H4 (cell line): ENCODE measurements at regions not wholly inside any gene's neighbourhood (a gene's known extent, or its start where the extent isn't known, plus 50 kb on each side); places are given as distances from the start of the nearest gene placed in this dataset.

ENCODE experiments used
- DNase-seq: peaks from one replicate; pipeline ENCODE4 v3.0.0-alpha.2; 2015; ENCODE audit warnings: low spot score

GRCh38 chr13:72453161-72453560 lies 274.3 kb downstream of the MZT1 start:
- DNase-seq: no peak

- no peak for DNase-seq
Observed at GRCh38 chr13:72448082-72448481, 279.3 kb downstream of the MZT1 start.

- no peak for DNase-seq
Observed at GRCh38 chr13:72444999-72445398, 282.4 kb downstream of the MZT1 start.

- no peak for DNase-seq
Observed at GRCh38 chr13:72437458-72437857, 290.0 kb downstream of the MZT1 start.

GRCh38 chr13:72435251-72435650 lies 292.2 kb downstream of the MZT1 start:
- no peak for DNase-seq

GRCh38 chr13:72431981-72432682 lies 295.3 kb downstream of the MZT1 start:
- no peak for DNase-seq

- DNase-seq: no peak
Observed at GRCh38 chr13:72430923-72431322, 296.5 kb downstream of the MZT1 start.

GRCh38 chr13:72427757-72428528 lies 299.5 kb downstream of the MZT1 start:
- DNase-seq: no peak

- no peak for DNase-seq
Observed at GRCh38 chr13:72424059-72424458, 303.4 kb downstream of the MZT1 start.

- no peak for DNase-seq
Observed at GRCh38 chr13:72415817-72416216, 311.6 kb downstream of the MZT1 start.

- no peak for DNase-seq
Observed at GRCh38 chr13:72412481-72412880, 314.9 kb downstream of the MZT1 start.

- no peak for DNase-seq
Observed at GRCh38 chr13:72405441-72405840, 322.0 kb downstream of the MZT1 start.

GRCh38 chr13:72403396-72404010 lies 323.9 kb downstream of the MZT1 start:
- no peak for DNase-seq

GRCh38 chr13:72400856-72401255 lies 326.6 kb downstream of the MZT1 start:
- DNase-seq: no peak

- DNase-seq: no peak
Observed at GRCh38 chr13:72399351-72399750, 328.1 kb downstream of the MZT1 start.

GRCh38 chr13:72397265-72397664 lies 330.2 kb downstream of the MZT1 start:
- no peak for DNase-seq

GRCh38 chr13:72390909-72391308 lies 336.5 kb downstream of the MZT1 start:
- DNase-seq: no peak

- DNase-seq: no peak
Observed at GRCh38 chr13:72386138-72386684, 341.2 kb downstream of the MZT1 start.

- DNase-seq: no peak
Observed at GRCh38 chr13:72384879-72385278, 342.6 kb downstream of the MZT1 start.

- no peak for DNase-seq
Observed at GRCh38 chr13:72384186-72384823, 343.1 kb downstream of the MZT1 start.

GRCh38 chr13:72383646-72384045 lies 343.8 kb downstream of the MZT1 start:
- no peak for DNase-seq

- DNase-seq: no peak
Observed at GRCh38 chr13:72379581-72379980, 347.8 kb downstream of the MZT1 start.
